Omental fat pad (tissue), 3 donors: ENCODE measurements at regions not wholly inside any gene's neighbourhood (a gene's known extent, or its start where the extent isn't known, plus 50 kb on each side); places are given as distances from the start of the nearest gene placed in this dataset.

Experiments
- ATAC-seq: fragments of 150-250 bp; one replicate; pipeline ENCODE4 v1.9.1; 2016; ENCODE audit warnings: mild to moderate bottlenecking, moderate library complexity; ENCODE audit not compliant: low FRiP score
- DNase-seq: peaks from one replicate; pipeline ENCODE4 v3.0.0-alpha.2; 2019; ENCODE audit warnings: low spot score
- TF ChIP-seq, protein P1 (sequence below), 3 donors: fragments of 450-650 bp; IDR thresholded peaks; one replicate each; pipeline ENCODE4 v1.5.1; 2016 to 2017; ENCODE audit warnings: antibody characterized with exemption in 3 of 3, mild to moderate bottlenecking in 3 of 3, moderate library complexity in 2 of 3

DNA sequence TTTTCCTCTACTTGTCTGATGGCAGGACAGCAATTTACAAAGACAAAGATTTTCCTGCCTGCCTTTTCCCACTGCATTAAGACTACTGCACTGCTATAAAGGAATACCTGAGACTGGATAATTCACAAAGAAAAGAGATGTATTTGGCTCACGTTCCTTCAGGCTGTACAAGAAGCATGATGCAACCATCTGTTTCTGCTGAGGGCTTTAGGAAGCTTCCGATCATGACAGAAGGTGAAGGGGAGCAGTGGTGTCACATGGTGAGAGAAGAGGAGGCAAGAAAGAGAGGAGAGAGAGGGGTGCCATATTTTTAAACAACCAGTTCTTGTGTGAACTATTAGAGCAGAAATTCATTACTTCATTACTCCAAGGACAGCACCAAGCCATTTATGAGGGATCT is 617.1 kb upstream of the HTR2C start:
- TF ChIP-seq, protein P1, sequence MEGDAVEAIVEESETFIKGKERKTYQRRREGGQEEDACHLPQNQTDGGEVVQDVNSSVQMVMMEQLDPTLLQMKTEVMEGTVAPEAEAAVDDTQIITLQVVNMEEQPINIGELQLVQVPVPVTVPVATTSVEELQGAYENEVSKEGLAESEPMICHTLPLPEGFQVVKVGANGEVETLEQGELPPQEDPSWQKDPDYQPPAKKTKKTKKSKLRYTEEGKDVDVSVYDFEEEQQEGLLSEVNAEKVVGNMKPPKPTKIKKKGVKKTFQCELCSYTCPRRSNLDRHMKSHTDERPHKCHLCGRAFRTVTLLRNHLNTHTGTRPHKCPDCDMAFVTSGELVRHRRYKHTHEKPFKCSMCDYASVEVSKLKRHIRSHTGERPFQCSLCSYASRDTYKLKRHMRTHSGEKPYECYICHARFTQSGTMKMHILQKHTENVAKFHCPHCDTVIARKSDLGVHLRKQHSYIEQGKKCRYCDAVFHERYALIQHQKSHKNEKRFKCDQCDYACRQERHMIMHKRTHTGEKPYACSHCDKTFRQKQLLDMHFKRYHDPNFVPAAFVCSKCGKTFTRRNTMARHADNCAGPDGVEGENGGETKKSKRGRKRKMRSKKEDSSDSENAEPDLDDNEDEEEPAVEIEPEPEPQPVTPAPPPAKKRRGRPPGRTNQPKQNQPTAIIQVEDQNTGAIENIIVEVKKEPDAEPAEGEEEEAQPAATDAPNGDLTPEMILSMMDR (IDR thresholded peaks at IDR 0.05), result no peak
- DNase-seq (no peak), ATAC-seq (no peak)

DNA sequence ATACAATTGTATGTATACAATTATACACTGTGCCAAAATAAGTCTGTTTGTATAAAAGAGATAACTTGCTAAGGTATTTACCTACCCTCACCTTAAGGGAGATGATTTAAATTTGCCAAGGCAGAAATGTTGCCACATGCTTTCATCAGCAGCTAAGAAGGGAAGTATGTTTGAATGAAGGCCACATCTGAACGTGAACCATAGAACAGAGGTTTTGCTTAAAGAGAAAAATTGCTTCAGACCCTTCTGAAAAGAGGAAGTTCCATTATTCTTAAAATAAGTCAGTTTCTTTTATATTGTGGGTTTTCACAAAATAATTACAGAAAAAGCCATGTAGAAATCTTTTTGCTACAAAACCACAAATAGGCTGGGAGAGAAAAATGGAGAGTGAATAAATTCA is 621.5 kb upstream of the HTR2C start:
- TF ChIP-seq, protein P1 (IDR thresholded peaks at IDR 0.05), result no peak

DNA sequence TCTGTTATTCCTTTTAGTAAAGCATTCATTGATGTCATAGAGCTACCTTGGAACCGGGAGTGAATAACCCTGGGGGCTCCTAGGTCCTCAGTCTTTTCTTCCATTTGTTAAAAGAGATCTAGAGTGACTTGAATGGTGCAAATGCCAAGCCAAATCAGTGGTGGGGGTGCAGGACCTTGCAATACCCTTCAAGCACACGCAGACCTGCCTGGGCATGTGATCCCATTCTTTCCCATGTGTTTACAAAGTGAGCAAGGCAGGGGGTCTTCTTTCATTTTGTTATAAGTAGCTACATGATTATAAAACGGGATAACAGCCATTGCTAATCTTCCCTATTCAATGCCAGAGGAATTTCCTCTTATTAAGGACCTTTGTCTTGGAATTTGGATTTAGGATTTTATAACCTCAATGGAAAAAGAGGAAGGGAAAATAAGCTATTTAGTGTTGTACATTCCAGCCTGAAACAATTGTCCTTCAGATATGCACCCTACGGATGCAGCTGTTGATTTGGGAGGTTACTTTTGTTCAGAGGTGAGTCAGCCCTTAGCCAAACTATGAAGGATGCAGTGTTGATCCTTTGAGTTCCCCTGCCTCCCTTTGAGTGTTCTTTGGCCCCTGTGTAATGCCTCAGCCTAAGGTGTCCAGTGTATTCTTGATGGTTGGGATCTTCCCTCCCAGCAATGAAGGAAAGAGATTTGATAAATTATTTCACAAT is 623.8 kb upstream of the HTR2C start:
- DNase-seq, result no peak
- TF ChIP-seq, protein P1 (IDR thresholded peaks at IDR 0.05), result no peak
- no peak for ATAC-seq

More for the DNA sequence above, 621.5 kb upstream of the HTR2C start:
- DNase-seq (no peak), ATAC-seq (no peak)

DNA sequence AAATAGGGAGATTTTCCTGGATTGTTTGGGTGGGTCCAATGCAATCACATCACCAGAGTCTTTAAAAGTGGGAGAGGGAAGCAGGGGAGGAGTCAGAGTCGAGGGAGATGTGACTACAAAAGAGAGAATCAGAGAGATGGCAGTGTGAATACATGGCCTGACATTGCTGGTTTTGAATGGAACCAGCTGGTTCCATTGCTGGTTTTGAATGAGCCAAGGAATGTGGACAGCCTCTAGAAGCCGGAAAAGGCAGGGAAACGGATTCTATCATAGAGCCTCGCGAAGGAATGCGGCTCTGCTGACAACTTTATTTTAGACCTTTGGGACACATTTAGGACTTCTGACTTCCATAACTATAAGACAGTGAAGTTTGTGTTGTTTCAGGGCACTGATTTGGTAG is 627.0 kb upstream of the HTR2C start:
- TF ChIP-seq, protein P1 (IDR thresholded peaks at IDR 0.05), result no peak
- ATAC-seq, result no peak

DNA sequence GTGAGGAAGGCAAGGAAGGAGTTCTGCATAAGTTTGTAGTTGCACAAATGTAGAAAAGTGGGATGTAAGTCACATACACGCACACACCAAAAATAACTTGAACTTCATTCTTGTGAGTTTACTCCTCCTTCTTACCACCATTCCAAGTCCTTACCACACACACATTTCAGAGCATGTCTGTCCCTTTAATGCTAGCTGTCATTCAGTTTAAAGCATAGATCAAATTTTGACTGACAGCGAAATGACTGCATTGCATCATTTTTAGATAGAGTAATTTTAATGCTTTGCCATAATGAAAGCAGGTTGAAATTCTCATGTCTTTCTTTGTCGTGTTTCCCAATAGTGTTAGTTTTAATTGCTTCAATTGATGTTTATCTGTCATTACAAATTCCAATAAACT is 629.6 kb upstream of the HTR2C start:
- DNase-seq (no peak), ATAC-seq (no peak)
- TF ChIP-seq, protein P1 (IDR thresholded peaks at IDR 0.05), result no peak

More for the DNA sequence above, 627.0 kb upstream of the HTR2C start:
- DNase-seq, result no peak

DNA sequence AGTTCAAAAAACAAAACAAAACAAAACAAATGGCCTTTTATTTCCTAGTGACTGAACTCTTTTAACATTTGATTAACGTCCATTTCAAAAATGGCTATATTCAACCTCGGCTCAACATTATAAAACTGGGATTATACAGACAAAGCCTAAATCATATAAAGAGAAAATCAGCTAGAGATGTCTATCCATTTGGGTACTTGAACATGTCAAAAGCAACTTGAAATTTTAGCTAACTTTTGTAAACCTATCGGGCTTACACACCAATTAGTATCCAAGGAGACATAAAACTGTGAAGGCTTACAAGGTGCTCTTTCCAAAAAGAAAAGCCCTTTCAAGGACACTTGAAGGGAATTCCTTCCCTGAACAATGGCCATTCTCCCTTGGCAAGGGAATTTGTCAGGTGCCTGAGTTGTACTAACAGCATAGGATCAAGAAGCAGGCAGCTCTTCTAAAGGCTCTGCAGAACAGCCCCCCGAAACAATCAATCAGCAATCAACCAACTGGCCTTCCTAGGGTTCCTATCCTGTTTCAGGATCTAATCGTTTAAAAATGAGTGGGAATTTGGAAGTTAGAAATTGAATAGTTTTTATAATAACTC is 633.7 kb upstream of the HTR2C start:
- ATAC-seq (no peak), DNase-seq (no peak)
- TF ChIP-seq, protein P1 (IDR thresholded peaks at IDR 0.05), result no peak

DNA sequence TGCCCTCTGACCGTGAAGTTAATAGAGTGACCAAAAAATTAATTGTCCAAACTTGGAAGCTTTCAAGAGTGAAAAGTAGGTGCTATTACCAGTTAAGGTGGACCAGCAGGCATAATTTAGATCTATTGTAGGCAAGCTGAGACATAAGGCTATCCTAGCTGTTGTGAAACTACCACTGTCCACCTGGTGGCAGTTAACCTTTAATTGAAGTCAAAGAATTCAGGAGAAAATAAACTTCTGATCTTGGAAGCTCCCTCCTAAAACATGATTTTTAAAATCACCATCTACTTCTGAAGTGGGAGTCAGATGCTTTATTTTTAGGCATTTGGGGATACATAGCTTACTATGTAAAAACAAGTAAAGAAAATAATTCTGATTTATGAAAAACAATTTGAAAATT is 636.3 kb upstream of the HTR2C start:
- DNase-seq, result no peak
- TF ChIP-seq, protein P1 (IDR thresholded peaks at IDR 0.05), result no peak
- ATAC-seq, result no peak
